ENCODE measurements at regions not wholly inside any gene's neighbourhood (a gene's known extent, or its start where the extent isn't known, plus 50 kb on each side); places are given as distances from the start of the nearest gene placed in this dataset.

DNA sequence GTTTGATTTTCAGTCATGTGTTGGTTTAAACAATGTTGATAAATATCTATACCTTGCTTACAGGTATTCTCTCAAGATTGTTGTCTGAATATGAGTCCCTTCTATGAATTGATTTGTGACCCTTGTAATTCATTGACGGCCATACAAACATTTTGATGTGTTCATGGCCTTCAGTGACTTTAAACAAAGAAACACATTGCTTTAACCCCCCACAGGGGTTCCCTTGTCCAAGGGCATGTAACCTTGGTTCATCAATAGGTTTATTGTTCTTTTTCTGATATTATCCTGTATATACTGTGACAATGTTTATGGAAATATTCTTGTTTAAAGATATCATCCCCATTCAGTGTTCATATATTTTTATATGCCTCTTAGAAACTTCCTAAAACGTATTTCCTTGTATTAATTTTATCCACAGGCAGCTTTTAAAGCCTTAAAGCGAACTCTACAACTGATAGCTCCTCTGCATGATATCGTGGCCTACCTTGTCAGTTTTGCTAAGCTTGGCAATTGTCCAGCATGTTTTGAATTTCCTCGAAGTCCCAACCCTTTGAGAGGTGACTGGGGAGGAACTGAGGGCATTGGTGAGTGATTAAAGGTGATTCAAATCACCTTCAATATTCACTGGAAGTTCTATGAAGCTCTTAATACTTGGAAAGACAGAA is 87.0 kb downstream of the CD164 start:
- DNase-seq = no peak

DNA sequence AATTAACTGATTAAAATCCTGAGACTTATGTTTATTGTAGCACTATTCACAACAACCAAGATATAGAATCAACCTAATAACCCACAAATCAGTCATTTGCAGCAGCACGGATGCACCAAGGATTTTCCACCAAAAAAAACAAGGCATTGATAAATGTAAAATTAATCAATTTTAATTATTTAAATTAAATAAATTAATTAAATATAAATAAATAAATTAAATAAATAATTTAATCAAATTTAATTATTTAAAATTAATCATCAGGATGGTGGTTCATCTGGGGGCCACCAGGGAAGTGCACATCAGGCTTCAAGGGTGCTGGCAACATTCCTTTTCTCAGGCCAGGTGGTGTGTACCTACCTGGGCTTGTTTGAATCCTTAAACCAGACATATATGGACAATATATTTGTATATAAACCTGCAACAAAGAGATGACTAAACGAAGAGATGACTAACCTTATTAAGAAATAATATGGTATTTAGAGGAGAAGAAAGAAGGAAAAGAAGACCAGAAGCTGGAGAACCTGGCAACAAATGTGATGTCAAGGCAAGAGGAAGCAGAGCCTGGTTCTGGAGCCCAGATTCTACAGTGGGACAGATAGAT is 89.2 kb downstream of the CD164 start:
- DNase-seq = no peak

DNA sequence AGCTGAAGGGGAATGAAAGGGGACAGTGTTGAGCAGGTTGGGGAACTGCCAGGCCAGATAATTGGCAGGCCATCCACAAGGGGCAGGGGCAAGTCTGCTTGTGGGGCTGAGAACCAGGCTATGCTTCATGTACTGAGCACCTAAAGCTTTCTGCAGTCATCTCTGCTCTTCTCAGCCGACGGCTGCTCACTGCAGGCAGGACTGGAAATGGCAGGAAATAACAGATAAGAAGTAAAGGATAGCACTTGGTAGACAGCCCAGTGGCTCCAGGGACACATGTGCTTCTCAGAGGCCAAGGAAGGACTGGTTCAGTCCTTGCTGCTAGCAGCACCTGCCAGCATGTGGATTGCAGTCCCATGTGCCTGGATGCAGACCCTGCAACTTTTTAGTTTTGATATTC is 89.8 kb downstream of the CD164 start:
- DNase-seq = no peak

DNA sequence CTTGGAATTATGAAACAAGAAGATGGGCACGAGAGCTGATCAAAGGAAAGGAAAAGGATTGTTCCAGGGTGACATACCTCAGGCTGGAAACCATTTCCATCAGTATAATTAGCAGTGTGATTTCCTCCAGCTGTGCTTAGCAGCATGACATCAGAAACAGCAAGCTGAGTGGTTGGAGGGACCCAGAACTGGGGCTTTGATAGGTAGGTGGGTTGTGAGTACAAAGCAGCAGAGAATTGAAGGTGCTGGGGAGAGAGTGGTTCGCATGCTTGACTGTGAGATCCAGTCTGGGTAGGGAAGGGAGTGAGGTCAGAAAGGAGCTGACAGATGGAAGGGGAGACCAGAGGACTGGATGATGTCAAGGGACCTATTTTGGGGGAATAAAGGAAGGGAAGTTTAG is 90.4 kb downstream of the CD164 start:
- DNase-seq = no peak

DNA sequence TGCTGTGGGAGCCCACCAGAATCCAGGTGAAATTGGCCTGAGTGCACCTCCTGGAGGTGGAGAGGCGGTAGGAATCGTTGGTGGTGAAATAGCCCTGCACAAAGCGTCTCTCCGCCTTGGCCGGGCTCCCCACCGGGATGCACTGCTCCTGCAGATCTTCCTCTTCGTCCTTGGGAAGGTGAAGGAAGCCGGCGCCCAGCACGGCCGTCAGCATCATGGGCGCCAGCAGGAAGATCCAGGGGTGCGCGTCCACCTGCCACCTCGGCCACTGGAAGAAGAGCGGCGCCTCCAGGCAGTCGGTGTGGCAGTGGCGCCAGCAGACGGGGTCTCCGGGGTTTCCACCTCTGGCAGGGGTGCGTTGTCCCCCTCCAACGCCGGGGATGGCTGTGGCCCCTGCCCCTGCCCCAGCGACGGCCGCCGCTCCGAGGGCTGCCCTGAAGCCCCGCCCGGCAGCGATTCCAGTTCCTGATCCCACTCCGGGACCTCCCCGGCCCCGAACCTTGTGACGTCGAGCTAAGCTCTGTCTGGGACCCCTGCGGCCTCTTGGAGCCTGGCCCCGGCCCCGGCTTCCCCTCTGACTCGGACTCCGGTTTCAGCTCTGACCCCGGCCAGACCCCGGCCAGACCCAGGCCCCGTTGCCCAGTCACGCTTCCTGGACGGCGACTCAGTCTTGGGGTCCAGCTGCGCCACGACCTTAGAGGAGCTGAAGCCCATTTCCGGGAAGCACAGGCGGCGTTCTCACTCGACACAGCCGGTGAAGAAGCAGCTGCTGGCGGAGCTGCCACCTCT is 91.9 kb downstream of the CD164 start:
- DNase-seq = no peak

DNA sequence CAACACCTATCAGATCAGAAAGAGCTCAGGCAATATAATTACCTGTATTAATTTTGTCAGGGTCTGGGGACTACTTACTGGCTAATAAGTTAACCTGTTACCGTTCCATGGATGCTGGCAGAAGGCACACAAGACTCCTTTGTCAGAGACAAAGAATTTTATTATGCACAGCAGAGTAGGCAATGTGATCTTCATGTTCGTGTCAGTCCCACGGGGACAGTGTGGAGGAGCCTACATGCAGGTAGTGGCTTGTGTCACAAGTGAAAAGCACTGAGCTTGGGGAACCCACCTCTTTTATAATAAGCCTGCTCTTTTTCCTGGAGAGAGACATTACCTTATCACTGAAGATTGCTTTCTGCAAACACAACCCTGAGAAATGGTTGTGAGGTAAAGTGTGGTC is 96.9 kb downstream of the CD164 start:
- DNase-seq = peak in 1 of 2 experiments; percentile 53

DNA sequence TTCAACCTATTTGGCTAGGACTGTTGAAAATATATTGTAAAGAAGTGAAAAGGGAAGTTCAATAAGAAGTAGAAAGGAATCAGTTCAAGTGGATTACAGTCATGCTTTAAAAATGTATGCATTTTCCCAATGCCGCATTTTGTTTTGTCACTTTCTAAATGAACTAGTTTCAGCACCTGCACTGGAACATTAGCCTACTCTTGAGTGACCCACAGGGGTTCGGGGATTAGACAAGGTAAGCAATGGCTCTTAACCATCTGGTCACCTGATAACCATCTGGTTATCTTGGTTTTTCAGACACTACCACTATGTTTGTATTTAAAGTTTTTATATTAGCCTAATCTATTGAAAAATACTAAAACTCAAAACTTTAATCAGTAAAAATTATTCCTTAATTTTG is 97.6 kb downstream of the CD164 start:
- DNase-seq = peak; percentile 77 to 92

DNA sequence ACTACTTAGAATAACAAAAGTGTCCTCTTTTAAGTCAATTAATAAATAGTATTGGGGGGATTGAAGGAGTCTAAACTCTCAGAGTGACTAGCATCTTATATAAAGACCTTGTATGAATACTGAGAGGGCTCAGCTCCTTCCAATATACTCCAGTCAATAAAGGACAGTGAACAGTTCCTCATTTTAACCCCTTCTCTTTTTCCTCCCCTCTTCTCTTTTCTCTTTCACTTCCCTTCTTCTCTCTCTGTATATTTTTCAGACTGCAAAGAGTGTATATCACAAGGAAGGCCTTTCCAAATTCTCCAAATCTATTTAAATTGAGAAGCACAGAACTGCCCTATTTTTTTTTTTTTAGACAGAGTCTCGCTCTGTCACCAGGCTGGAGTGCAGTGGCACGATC is 99.5 kb downstream of the CD164 start:
- no peak for DNase-seq

DNA sequence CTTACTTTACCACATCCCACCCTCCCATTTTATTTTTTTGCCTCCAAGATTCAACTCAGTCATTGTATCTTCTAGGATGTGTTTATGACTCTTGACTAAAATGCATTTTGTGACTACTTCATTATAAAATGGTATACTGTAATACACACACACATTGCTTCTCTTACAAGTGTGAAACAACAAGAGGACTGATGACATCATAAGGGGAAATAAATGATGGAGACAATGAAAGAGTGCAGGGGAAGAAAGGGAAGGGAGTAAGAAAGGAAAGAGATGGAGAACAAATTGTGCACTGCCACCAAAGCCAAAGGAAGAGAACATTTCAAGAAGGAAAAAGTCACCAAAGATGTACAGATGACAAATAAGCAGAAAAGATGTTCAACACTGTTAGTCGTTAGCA is 102.6 kb downstream of the CD164 start:
- DNase-seq = no peak

DNA sequence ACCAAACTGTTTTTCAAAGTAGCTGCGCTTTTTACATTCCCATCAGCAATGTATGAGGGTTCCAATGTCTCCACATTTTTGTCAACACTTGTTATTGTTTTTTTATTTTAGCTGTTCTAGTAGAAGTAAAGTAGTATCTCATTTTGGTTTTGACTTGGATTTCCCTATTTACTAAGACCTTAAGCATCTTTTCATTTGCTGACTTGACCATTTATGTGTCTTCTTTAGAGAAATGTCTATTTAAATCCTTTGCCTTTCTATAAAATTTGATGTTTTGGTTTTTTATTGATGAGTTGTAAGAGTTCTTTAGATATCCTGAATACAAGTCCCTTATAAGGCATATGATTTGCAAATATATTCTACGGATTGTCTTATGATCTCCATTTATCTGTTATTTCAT is 110.6 kb downstream of the CD164 start:
- DNase-seq = no peak

DNA sequence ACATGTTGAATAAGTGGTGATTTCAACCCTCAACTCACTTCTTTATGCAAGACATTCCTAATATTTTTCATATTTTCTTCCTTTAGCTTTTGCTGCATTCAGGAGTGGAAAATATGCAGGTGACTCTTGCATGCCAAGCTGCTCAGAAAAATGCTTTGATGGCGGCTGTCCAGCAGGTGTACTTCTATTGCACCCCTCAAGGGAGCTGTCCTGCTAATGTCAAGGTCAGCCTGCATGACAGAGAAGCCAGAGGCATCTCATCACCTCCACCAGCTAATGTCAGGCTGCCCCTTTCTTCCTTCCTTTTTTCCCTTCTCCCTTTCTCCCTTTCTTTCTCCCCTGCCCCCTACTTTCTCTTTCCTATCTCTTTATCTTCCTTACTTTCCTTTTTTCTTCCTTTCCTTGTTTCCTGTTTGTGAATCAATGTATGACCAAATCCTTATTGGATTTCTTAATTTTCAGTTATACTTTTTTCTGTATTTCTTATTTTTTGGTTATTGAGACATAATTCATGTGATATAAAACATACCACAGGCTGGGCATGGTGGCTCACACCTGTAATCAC is 112.2 kb downstream of the CD164 start:
- no peak for DNase-seq

DNA sequence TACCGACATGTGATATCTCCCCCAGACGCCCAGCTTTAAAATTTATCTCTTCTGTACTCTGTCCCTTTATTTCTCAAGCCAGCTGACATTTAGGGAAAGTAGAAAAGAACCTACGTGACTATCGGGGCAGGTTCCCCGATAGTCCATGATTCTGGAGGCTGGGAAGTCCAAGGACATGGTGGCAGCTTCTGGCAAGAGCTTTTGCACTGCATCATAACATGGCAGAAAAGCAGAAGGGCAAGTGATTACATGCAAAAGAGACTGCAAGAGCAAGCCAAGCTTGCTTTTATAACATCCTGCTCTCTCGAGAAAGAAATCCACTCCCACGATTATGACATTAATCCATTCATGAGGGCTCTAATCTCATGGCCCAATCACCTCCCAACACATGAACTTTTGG is 113.2 kb downstream of the CD164 start:
- no peak for DNase-seq

DNA sequence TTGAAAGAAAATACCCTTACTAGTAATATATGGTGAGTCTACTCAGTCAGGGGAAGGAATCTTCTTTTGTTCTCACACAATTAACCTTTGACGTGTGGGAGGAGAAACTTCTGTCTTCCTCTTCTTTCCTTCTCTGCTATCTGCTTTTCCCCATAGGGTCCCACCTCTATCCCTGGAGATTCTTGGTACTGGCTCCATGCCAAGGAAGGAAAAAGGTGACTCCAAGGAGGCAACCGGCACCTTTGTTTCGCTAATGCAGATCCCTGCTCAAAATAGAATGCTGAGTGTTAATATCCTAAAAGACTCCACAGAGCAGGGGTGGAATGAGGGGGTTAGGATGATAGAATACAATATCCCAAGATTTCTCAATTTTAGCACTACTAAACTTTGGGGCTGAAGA is 116.7 kb downstream of the CD164 start:
- no peak for DNase-seq

DNA sequence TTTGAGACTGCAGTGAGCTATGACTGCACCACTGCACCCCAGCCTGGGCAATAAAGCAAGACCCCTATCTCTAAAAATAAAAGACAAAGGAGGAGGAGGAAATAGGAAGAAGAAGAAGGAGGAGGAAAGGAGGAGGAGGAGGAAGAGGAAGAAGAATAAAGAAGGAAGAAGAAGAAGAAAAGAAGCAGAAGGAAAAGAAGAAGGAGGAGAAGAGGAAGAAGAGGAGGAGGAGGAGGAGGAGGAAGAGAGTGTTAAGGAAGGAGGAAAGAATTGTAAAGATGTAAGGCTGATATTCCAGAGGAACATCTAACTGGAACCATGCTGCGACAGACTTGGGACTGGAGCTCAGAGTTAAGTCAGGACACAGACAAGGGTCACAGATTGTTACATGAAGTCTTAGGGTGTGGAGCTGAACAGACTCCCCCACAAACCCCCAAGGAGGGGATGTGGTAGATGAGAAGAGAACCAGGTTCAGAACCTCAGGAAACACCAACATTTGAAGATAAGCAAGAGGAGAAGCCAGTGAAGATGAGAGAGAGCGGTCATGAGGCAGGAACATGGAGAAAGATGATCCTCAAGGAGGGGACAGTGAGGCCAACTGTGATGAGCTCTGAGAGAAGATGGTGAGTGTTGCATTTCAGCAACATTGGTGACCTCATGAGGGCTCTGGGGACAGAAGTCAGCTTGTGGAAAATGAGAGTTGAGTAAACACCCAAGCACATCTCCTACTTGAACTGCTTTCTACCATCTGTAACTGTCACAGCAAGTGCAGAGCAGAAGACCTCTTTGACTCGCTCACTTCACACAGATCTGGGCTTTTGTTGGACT is 118.2 kb downstream of the CD164 start:
- DNase-seq = no peak

DNA sequence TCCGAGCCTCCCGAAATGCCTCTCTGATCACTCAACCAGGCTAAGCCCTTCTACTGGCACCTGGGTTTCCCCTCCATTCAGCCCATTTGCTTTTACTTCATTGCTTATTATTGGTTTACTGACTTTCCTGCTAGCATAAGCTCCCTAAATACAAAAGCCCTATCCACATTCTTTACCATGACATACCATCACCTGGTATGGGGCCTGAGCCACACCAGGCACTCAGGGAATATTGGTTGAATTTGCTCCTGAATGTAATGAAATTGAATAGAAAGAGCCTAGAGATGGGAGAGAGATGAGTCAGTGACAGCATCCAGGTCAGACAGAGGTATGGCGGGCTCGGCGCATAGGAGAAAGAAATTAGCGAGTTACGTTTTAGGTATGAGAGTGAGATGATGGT is 120.0 kb downstream of the CD164 start:
- DNase-seq = no peak

DNA sequence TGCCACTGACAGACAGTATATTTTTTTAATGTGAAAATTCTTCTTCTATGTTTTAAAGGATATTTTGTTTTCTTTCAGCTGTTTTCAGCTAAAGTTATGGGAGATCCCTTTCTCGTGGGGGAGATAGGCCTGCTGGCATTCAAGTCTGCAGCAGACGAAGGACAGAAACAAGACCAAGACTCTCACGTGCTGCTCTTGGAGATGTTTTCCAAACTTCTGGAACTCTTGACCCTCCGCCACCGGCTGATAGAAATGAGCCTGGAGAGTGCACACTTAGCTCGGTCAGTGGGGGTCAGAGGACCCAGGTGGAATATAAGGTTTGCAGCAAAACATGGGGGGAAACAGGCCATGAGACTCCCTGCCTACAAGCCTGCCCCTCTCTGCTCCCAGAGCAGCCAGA is 120.5 kb downstream of the CD164 start:
- DNase-seq = no peak

DNA sequence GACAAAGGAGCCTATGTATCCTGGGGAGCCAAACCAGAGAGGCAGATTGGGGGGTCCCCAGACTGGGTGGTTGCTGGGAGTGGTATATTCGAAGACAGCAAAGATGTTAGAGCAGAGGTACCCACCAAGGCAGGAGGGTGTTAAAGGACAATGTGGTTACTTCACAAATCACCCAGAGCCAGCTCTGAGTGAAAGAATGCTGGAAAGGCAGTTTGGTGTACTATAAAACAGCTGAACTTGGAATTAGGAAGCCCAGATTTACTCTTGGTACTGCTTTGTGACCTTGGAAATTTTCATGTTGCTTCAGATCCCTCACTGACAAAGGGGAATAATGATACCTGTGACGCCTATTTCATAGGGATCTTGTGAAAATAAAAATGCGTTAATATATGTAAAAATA is 121.6 kb downstream of the CD164 start:
- no peak for DNase-seq

DNA sequence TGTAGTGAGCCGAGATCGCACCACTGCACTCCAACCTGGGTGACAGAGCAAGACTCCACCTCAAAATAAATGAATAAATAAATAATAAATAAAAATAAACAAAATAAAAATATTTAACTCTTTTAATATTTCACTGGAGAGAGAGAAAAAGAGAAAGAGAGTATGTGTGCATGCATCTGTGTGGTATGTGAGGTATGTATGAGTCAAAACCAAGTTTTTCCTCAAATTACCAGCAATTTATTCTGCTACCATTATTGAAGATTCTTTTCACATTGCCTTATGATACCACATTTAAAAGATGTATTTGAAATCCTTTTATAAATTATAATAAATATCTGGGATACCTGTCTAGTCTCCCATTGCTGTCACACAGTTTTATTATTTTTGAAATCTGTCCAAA is 122.1 kb downstream of the CD164 start:
- no peak for DNase-seq

DNA sequence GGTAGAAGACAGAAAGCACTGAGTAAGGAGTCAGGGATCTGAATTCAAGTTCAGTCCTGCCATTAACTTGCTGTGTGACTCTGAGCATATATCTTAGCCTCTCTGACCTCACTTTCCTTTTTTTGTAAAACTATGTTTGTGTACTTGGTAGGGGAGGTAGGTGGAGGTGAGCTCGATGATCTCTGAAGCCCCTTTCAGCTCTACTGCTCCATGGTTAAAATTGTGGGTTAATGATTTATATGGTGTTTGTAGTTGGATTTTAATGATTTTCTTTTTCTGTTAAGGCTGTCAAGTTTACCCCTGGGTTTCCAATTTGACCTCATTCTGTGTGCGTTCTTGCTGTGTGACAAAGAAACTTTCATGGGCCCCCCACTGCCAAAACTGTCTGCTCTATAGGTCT is 124.1 kb downstream of the CD164 start:
- no peak for DNase-seq

DNA sequence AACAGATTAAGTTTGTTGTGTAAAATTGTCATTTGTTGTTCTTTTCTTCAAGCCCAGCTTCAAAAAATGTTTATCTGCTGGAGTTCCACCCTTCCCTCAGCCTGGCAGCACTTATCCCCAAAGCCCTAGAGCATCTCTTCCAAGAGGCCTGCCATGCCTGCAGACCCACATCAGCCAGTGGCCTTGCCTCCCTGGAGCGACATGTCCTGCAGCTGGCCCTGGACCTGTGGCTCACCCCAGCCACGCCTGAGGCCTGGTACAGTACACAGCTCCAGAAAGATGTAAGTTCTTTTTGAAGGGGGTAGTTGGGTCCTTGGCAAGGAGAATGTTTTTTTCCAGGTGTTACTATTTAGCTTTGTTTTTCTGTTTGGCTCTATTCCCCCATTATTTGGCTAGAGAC is 124.8 kb downstream of the CD164 start:
- DNase-seq = no peak

DNA sequence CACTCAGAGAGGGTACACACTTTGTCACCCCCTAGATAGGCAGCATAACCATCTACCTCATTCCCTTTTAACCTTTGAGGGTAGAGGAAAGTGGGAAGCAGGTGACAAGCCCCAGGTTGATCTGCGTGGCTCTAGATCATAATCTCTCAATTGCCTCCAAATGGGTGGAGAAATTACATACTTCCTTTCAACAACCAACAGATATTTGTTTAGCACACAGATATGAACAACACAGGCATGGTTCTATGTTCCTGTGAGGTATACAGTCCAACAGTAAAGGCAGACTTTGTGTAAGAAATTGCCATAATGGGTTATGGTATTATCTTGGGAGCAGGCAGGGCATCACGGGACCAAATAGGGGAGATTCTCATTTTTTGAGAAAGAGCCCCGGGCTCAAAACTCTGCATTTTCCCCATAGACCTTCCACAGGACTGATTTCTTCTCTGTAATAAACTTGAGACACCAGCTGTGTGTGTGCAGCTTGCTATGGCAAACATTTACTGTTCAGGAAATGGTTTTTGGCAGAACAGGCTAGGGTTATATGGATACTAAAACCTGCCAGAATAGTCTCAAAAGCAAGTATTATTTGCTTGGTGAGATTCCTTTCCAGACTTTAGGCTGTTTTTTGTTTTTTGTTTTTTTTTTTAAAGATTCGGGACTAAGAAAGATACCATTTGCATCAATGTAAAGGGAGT is 126.2 kb downstream of the CD164 start:
- no peak for DNase-seq

DNA sequence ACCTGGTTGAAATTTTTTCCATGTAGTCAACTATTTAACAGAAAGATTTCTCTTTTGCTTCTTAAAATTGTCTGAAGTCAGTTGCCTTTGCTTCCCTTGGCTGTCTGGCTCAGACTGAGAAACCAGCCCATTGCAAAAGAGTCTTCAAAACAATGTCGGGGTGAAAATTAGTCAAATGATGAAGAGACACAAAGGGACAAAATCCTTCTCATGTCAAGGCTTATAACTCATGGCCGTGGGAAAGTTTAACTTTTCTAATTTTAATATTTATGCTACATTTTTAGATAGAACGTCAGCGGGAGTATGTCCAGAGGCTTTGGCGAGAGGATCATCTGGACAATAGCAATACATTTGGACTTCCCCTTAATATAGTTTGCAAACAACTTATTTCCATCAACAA is 127.2 kb downstream of the CD164 start:
- no peak for DNase-seq

DNA sequence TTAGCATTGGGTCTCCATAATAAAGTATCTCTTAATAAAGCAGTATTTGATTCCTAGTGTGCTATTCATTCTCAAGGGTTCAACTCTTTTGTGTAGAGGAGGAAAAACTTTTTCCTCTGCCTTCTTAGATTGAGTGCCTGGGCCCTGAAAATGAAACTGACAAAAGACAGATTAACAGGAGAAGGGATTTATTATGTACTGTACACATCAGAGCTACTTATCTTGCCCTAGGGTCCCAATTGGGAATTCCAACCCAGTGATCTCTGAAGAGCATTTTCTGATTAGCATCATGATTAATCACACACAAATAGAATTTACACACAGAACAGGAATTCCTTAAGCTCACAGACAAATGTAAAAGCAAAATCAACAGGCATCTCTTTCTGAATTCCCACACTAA is 128.9 kb downstream of the CD164 start:
- DNase-seq = no peak

Data from NCI-H524 (cell line).